ENCODE measurements at regions not wholly inside any gene's neighbourhood (a gene's known extent, or its start where the extent isn't known, plus 50 kb on each side); places are given as distances from the start of the nearest gene placed in this dataset.
A peak's percentile ranks its signal among the peaks of the same experiment; 100 is the strongest.

- H3K9ac ChIP-seq (ENCODE audit: low read depth in 1 of 3, low read length in 3 of 3): peak overlapping the region; percentile 59 to 68 (median 68)
- no peaks in the 10 kb centered on the region for H3K36me3 ChIP-seq (ENCODE audit: control insufficient read depth in 3 of 3, insufficient read depth in 3 of 3, low read length in 3 of 3)
- peak overlapping the region; percentile 9 to 33 (median 30) for H3K4me3 ChIP-seq (ENCODE audit: low read length in 3 of 3)
- H3K9me3 ChIP-seq (ENCODE audit: control insufficient read depth in 3 of 3, low read length in 3 of 3): no peaks in the 10 kb centered on the region
- peak overlapping the region; percentile 92 for H3K27ac ChIP-seq (ENCODE audit: low read depth, low read length)
- H3K4me1 ChIP-seq (ENCODE audit: control insufficient read depth in 3 of 3, insufficient read depth in 3 of 3, low read length in 3 of 3): peaks cover 24 to 28% (median 24%) of the 10 kb centered on the region in 3 donors
- no peaks in the 10 kb centered on the region for H3K27me3 ChIP-seq (ENCODE audit: control insufficient read depth in 3 of 3, insufficient read depth in 3 of 3, low read length in 3 of 3)
Measured at GRCh38 chr18:34659579-34660517, 50.2 kb upstream of the DTNA start.

Data from skeletal muscle tissue (tissue), 3 donors.